ENCODE measurements at regions not wholly inside any gene's neighbourhood (a gene's known extent, or its start where the extent isn't known, plus 50 kb on each side); places are given as distances from the start of the nearest gene placed in this dataset.

- Histone ChIP-seq H3K36me3 (no peaks in the 10 kb centered on the region), H3K9me3 (no peaks in the 10 kb centered on the region), H3K27ac (no peak overlapping the region), H3K4me3 (no peak overlapping the region), H3K4me1 (peaks cover 11% of the 10 kb centered on the region), H3K27me3 (no peaks in the 10 kb centered on the region)
- TF ChIP-seq POLR2AphosphoS5 (IDR thresholded peaks at IDR 0.05; ENCODE audit: insufficient read depth in 1 of 2, low read depth in 1 of 2) (no peak), CTCF (IDR thresholded peaks at IDR 0.05) (no peak), POLR2A (IDR thresholded peaks at IDR 0.05) (no peak)
- DNase-seq (ENCODE audit: extremely low spot score in 2 of 2) = no peak
- intact Hi-C loops (cut with DNase I) = no loop called here
Measured at GRCh38 chr18:62449490-62450104, 73.2 kb upstream of the ZCCHC2 start.

GRCh38 chr18:62450175-62450545, 72.7 kb upstream of the ZCCHC2 start:
- H3K4me3 ChIP-seq = no peak overlapping the region
- H3K9me3 ChIP-seq = no peaks in the 10 kb centered on the region
- TF ChIP-seq CTCF (IDR thresholded peaks at IDR 0.05) = no peak
- no peak for TF ChIP-seq POLR2AphosphoS5 (IDR thresholded peaks at IDR 0.05; ENCODE audit: insufficient read depth in 1 of 2, low read depth in 1 of 2)
- no peak for TF ChIP-seq POLR2A (IDR thresholded peaks at IDR 0.05)
- H3K27me3 ChIP-seq = no peaks in the 10 kb centered on the region
- no peak overlapping the region for H3K27ac ChIP-seq
- no peak for DNase-seq (ENCODE audit: extremely low spot score in 2 of 2)
- H3K4me1 ChIP-seq = peaks cover 11% of the 10 kb centered on the region
- H3K36me3 ChIP-seq = no peaks in the 10 kb centered on the region
- intact Hi-C loops (cut with DNase I) = no loop called here

DNA sequence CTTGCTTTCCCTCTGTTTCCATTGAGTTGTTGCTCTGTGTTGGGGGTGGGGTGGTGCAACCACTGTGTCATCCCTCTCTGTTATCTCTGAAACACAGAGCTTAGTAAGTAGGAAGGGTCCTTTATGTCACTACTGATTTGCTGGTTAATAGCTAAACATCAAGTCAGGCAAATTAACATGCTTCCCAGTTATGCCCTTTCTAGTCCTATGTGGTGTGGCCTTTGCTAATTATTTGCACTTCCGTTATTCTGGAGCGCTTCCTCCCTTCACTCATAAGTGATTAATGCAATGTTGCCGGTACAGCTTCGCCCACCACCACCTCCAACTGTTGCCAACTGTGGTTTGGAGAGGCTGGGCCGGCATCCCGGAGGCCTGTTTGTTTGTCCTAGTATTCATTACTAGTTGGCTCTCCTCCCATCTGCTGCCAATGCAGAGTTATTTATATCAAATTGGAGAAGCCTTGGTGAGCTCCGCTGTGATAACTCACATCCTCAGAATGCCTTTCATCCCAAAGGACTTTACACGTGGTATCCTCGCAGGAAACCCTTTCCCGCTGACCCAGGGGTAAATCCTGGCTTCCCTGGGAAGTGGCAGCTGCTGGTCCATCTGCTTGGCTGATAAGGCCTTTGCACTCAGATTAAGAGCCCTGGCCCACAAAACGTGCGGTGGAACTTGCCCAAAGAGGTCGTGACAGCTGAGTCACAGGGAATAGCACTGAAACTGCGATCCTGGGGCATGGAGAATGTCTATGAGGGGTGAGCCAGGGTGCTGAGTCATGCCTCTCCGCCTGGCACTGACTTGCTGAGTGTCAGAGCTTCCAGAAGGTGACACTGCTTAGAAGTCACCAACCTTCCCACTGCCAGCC, 72.0 kb upstream of the ZCCHC2 start:
- DNase-seq (ENCODE audit: extremely low spot score in 2 of 2) = no peak
- Histone ChIP-seq H3K4me3 (no peak overlapping the region), H3K4me1 (peaks cover 11% of the 10 kb centered on the region), H3K27ac (peak overlapping the region; percentile 39), H3K9me3 (no peaks in the 10 kb centered on the region), H3K36me3 (no peaks in the 10 kb centered on the region), H3K27me3 (no peaks in the 10 kb centered on the region)
- TF ChIP-seq POLR2AphosphoS5 (IDR thresholded peaks at IDR 0.05; ENCODE audit: insufficient read depth in 1 of 2, low read depth in 1 of 2) (peak; percentile 27 to 55), CTCF (IDR thresholded peaks at IDR 0.05) (no peak), POLR2A (IDR thresholded peaks at IDR 0.05) (no peak)
- intact Hi-C loops (cut with DNase I) = no loop called here

- intact Hi-C loops (cut with DNase I) = no loop called here
- Histone ChIP-seq H3K27ac (no peak overlapping the region), H3K9me3 (no peaks in the 10 kb centered on the region), H3K4me1 (peaks cover 11% of the 10 kb centered on the region), H3K4me3 (no peak overlapping the region), H3K36me3 (no peaks in the 10 kb centered on the region), H3K27me3 (no peaks in the 10 kb centered on the region)
- DNase-seq (ENCODE audit: extremely low spot score in 2 of 2) = no peak
- TF ChIP-seq POLR2A (IDR thresholded peaks at IDR 0.05) (no peak), CTCF (IDR thresholded peaks at IDR 0.05) (no peak), POLR2AphosphoS5 (IDR thresholded peaks at IDR 0.05; ENCODE audit: insufficient read depth in 1 of 2, low read depth in 1 of 2) (no peak)
Measured at GRCh38 chr18:62452280-62452831, 70.5 kb upstream of the ZCCHC2 start.

- Histone ChIP-seq H3K4me1 (peaks cover 11% of the 10 kb centered on the region), H3K27ac (no peak overlapping the region), H3K36me3 (no peaks in the 10 kb centered on the region), H3K27me3 (no peaks in the 10 kb centered on the region), H3K4me3 (no peak overlapping the region), H3K9me3 (no peaks in the 10 kb centered on the region)
- no peak for DNase-seq (ENCODE audit: extremely low spot score in 2 of 2)
- TF ChIP-seq CTCF (IDR thresholded peaks at IDR 0.05) (no peak), POLR2AphosphoS5 (IDR thresholded peaks at IDR 0.05; ENCODE audit: insufficient read depth in 1 of 2, low read depth in 1 of 2) (no peak), POLR2A (IDR thresholded peaks at IDR 0.05) (no peak)
- intact Hi-C loops (cut with DNase I) = no loop called here
Measured at GRCh38 chr18:62453864-62454263, 69.0 kb upstream of the ZCCHC2 start.

Data from vagina (tissue), 2 donors.